Neuronal stem cell (in vitro differentiated cells): ENCODE measurements at regions not wholly inside any gene's neighbourhood (a gene's known extent, or its start where the extent isn't known, plus 50 kb on each side); places are given as distances from the start of the nearest gene placed in this dataset.

Experiments used
- DNase-seq: peaks from one replicate; pipeline ENCODE4 v3.0.0-alpha.2; 2013; ENCODE audit warnings: low spot score
- H2AFZ ChIP-seq: one replicate; pipeline ENCODE4 v1.6.1; 2013; ENCODE audit warnings: mild to moderate bottlenecking, low read length, inconsistent platforms
- H2AK5ac ChIP-seq: 2 replicates; pipeline ENCODE4 v1.6.1; 2013; ENCODE audit warnings: low read depth, mild to moderate bottlenecking, inconsistent platforms, low read length, moderate library complexity, mixed read lengths
- H2BK120ac ChIP-seq: 2 replicates; pipeline ENCODE4 v1.6.1; 2013; ENCODE audit warnings: low read depth, mild to moderate bottlenecking, inconsistent platforms, low read length, moderate library complexity, mixed read lengths
- H2BK12ac ChIP-seq: one replicate; pipeline ENCODE4 v1.6.1; 2013; ENCODE audit warnings: low read length, inconsistent platforms
- H2BK15ac ChIP-seq: 2 replicates; pipeline ENCODE4 v1.6.1; 2013; ENCODE audit warnings: mild to moderate bottlenecking, low read length, inconsistent platforms, mixed read lengths
- H2BK5ac ChIP-seq: one replicate; pipeline ENCODE4 v1.6.1; 2013; ENCODE audit warnings: inconsistent platforms, mild to moderate bottlenecking, low read length, moderate library complexity
- H3K14ac ChIP-seq: one replicate; pipeline ENCODE4 v1.6.1; 2013; ENCODE audit warnings: low read length, inconsistent platforms
- H3K18ac ChIP-seq: 2 replicates; pipeline ENCODE4 v1.6.1; 2013; ENCODE audit warnings: low read length, inconsistent platforms
- H3K23ac ChIP-seq: 2 replicates; pipeline ENCODE4 v1.6.1; 2013; ENCODE audit warnings: low read depth, mild to moderate bottlenecking, mixed read lengths, low read length, inconsistent platforms; ENCODE audit not compliant: poor library complexity
- H3K27ac ChIP-seq: replicated peaks from 3 replicates; pipeline ENCODE4 v1.5.1; 2013; ENCODE audit warnings: low read length, inconsistent platforms
- H3K27me3 ChIP-seq, 3 experiments: 2 replicates each; pipeline ENCODE4 v1.6.1; 2013; ENCODE audit warnings: low read length in 3 of 3, mild to moderate bottlenecking in 2 of 3, inconsistent platforms in 1 of 3, low read depth in 1 of 3, mixed read lengths in 1 of 3, moderate library complexity in 1 of 3; ENCODE audit not compliant: control insufficient read depth in 3 of 3, insufficient read depth in 3 of 3
- H3K36me3 ChIP-seq, 2 donors: replicated peaks in 1 of 2; 2 replicates each; pipeline ENCODE4 v1.6.1; 2013; ENCODE audit warnings: low read length in 2 of 2; ENCODE audit not compliant: control insufficient read depth in 2 of 2, insufficient read depth in 2 of 2
- H3K4ac ChIP-seq: 2 replicates; pipeline ENCODE4 v1.6.1; 2013; ENCODE audit warnings: inconsistent platforms, mild to moderate bottlenecking, low read length, moderate library complexity
- H3K4me1 ChIP-seq, 2 donors: 1 replicate in 1 of 2; 2 replicates in 1 of 2; pipeline ENCODE4 v1.6.1; 2013; ENCODE audit warnings: low read length in 2 of 2, low read depth in 1 of 2; ENCODE audit not compliant: control insufficient read depth in 2 of 2, insufficient read depth in 1 of 2
- H3K4me2 ChIP-seq: one replicate; pipeline ENCODE4 v1.6.1; 2013; ENCODE audit warnings: mild to moderate bottlenecking, low read length, inconsistent platforms; ENCODE audit not compliant: insufficient read depth, poor library complexity, severe bottlenecking
- H3K4me3 ChIP-seq, 2 donors: 2 replicates each; pipeline ENCODE4 v1.5.1; 2013; ENCODE audit warnings: low read length in 2 of 2, mild to moderate bottlenecking in 2 of 2, inconsistent platforms in 1 of 2, moderate library complexity in 1 of 2
- H3K79me1 ChIP-seq: one replicate; pipeline ENCODE4 v1.6.1; 2013; ENCODE audit warnings: low read depth, mild to moderate bottlenecking, inconsistent platforms, low read length, moderate library complexity
- H3K9ac ChIP-seq: one replicate; pipeline ENCODE4 v1.6.1; 2013; ENCODE audit warnings: mild to moderate bottlenecking, low read depth, low read length, inconsistent platforms; ENCODE audit not compliant: poor library complexity
- H3K9me3 ChIP-seq, 2 donors: replicated peaks in 1 of 2; 2 replicates each; pipeline versions ENCODE3 to v1.6.1; 2013; ENCODE audit warnings: low read length in 2 of 2, mild to moderate bottlenecking in 2 of 2, inconsistent platforms in 1 of 2, low read depth in 1 of 2, mixed read lengths in 1 of 2, moderate library complexity in 1 of 2; ENCODE audit not compliant: control insufficient read depth in 2 of 2, insufficient read depth in 1 of 2
- H4K8ac ChIP-seq: one replicate; pipeline ENCODE4 v1.6.1; 2013; ENCODE audit warnings: low read depth, mild to moderate bottlenecking, inconsistent platforms, low read length, moderate library complexity
- H4K91ac ChIP-seq: one replicate; pipeline ENCODE4 v1.6.1; 2013; ENCODE audit warnings: low read length, low read depth, mild to moderate bottlenecking, inconsistent platforms; ENCODE audit not compliant: poor library complexity
- WGBS, 2 donors: extraction: QIAGEN DNeasy Blood & Tissue Kit; methylation state at CpG; one replicate each; pipeline ENCODE4 v1.1.7; 2013; ENCODE audit warnings: missing lambda C conversion rate in 2 of 2, mixed read lengths in 1 of 2; ENCODE audit not compliant: insufficient read length in 2 of 2, insufficient replicate concordance in 1 of 2; ENCODE audit errors: extremely low coverage in 2 of 2; 5-methylcytosine and 5-hydroxymethylcytosine counted together

GRCh38 chrX:69238887-69239231 lies 73.6 kb upstream of the PJA1 start:
- Histone ChIP-seq H2BK5ac (no peak overlapping the region), H3K4me2 (no peak overlapping the region), H3K14ac (no peak overlapping the region), H3K36me3 (no peaks in the 10 kb centered on the region), H3K79me1 (no peaks in the 10 kb centered on the region), H3K9me3 (no peaks in the 10 kb centered on the region), H3K27ac (no peak overlapping the region), H2AK5ac (no peak overlapping the region), H3K27me3 (peaks cover 0 to 32% (median 0%) of the 10 kb centered on the region in 3 experiments), H3K23ac (no peak overlapping the region), H4K91ac (no peak overlapping the region), H3K4me3 (no peak overlapping the region), H2BK12ac (no peak overlapping the region), H3K4ac (no peak overlapping the region), H3K9ac (no peak overlapping the region), H2AFZ (no peak overlapping the region), H3K4me1 (peaks cover 0 to 3% of the 10 kb centered on the region in 2 donors), H4K8ac (no peak overlapping the region), H2BK120ac (no peak overlapping the region), H3K18ac (no peak overlapping the region), H2BK15ac (no peak overlapping the region)
- WGBS, 2 donors: no CpG with 5 or more reads among the region's 2 CpGs
- no peak for DNase-seq

GRCh38 chrX:69238114-69238886 lies 73.0 kb upstream of the PJA1 start:
- Histone ChIP-seq H2BK12ac (peak overlapping the region; percentile 22), H3K4me3 (no peak overlapping the region), H3K4me1 (peaks cover 0 to 3% of the 10 kb centered on the region in 2 donors), H3K9me3 (no peaks in the 10 kb centered on the region), H3K27ac (no peak overlapping the region), H4K8ac (no peak overlapping the region), H3K23ac (no peak overlapping the region), H3K36me3 (no peaks in the 10 kb centered on the region), H2BK15ac (no peak overlapping the region), H2BK5ac (no peak overlapping the region), H2AK5ac (no peak overlapping the region), H3K14ac (no peak overlapping the region), H3K27me3 (peaks cover 0 to 33% (median 0%) of the 10 kb centered on the region in 3 experiments), H3K4ac (no peak overlapping the region), H3K79me1 (no peaks in the 10 kb centered on the region), H4K91ac (no peak overlapping the region), H3K9ac (no peak overlapping the region), H3K4me2 (peak overlapping the region; percentile 25), H3K18ac (peak overlapping the region; percentile 76), H2BK120ac (no peak overlapping the region), H2AFZ (no peak overlapping the region)
- no peak for DNase-seq
- WGBS, 2 donors: no CpG with 5 or more reads among the region's 18 CpGs

- no CpG with 5 or more reads among the region's 5 CpGs for WGBS, 2 donors
- no peak overlapping the region for H3K14ac ChIP-seq
- no peaks in the 10 kb centered on the region for H3K79me1 ChIP-seq
- peaks cover 0 to 3% of the 10 kb centered on the region in 2 donors for H3K4me1 ChIP-seq
- no peak overlapping the region for H3K4me3 ChIP-seq
- H3K36me3 ChIP-seq: no peaks in the 10 kb centered on the region
- H2AFZ ChIP-seq: no peak overlapping the region
- no peak overlapping the region for H3K9ac ChIP-seq
- H3K9me3 ChIP-seq: no peaks in the 10 kb centered on the region
- H3K4me2 ChIP-seq: no peak overlapping the region
- no peak overlapping the region for H2BK120ac ChIP-seq
- no peak overlapping the region for H2BK15ac ChIP-seq
- H3K27ac ChIP-seq: no peak overlapping the region
- H3K23ac ChIP-seq: no peak overlapping the region
- H2BK5ac ChIP-seq: no peak overlapping the region
- no peak overlapping the region for H3K4ac ChIP-seq
- H3K18ac ChIP-seq: no peak overlapping the region
- H3K27me3 ChIP-seq: peaks cover 0 to 30% (median 0%) of the 10 kb centered on the region in 3 experiments
- DNase-seq: no peak
- no peak overlapping the region for H4K91ac ChIP-seq
- no peak overlapping the region for H4K8ac ChIP-seq
- H2BK12ac ChIP-seq: no peak overlapping the region
- H2AK5ac ChIP-seq: no peak overlapping the region
Measured at GRCh38 chrX:69237236-69237635, 72.0 kb upstream of the PJA1 start.

GRCh38 chrX:69236641-69237040 lies 71.4 kb upstream of the PJA1 start:
- no peak overlapping the region for H4K91ac ChIP-seq
- no peak overlapping the region for H2BK120ac ChIP-seq
- no peak overlapping the region for H3K4me3 ChIP-seq
- no CpG with 5 or more reads among the region's 2 CpGs for WGBS, 2 donors
- no peak overlapping the region for H2BK5ac ChIP-seq
- H3K23ac ChIP-seq: no peak overlapping the region
- H3K4ac ChIP-seq: no peak overlapping the region
- no peaks in the 10 kb centered on the region for H3K9me3 ChIP-seq
- H3K79me1 ChIP-seq: no peaks in the 10 kb centered on the region
- no peak overlapping the region for H3K9ac ChIP-seq
- H2AK5ac ChIP-seq: no peak overlapping the region
- H2BK15ac ChIP-seq: no peak overlapping the region
- H2BK12ac ChIP-seq: no peak overlapping the region
- H3K27me3 ChIP-seq: peaks cover 0 to 25% (median 0%) of the 10 kb centered on the region in 3 experiments
- H3K4me2 ChIP-seq: no peak overlapping the region
- H2AFZ ChIP-seq: no peak overlapping the region
- no peak overlapping the region for H3K18ac ChIP-seq
- peaks cover 0 to 3% of the 10 kb centered on the region in 2 donors for H3K4me1 ChIP-seq
- no peak for DNase-seq
- H3K27ac ChIP-seq: no peak overlapping the region
- H3K14ac ChIP-seq: no peak overlapping the region
- no peaks in the 10 kb centered on the region for H3K36me3 ChIP-seq
- no peak overlapping the region for H4K8ac ChIP-seq
